AG20443 (cell line): ENCODE measurements at regions not wholly inside any gene's neighbourhood (a gene's known extent, or its start where the extent isn't known, plus 50 kb on each side); places are given as distances from the start of the nearest gene placed in this dataset.
"Not testable (repeated sequence)": the region's sequence is repeated elsewhere in the genome, so short reads cannot be mapped to it uniquely, and the experiment has no call there.

Experiments used
- DNase-seq: peaks from one replicate; pipeline ENCODE4 v3.0.0; 2012; ENCODE audit warnings: low spot score, mixed read lengths

- DNase-seq: no peak
These were observed 334.6 kb downstream of the CRPPA start for GRCh38 chr7:16086743-16087142.

DNA sequence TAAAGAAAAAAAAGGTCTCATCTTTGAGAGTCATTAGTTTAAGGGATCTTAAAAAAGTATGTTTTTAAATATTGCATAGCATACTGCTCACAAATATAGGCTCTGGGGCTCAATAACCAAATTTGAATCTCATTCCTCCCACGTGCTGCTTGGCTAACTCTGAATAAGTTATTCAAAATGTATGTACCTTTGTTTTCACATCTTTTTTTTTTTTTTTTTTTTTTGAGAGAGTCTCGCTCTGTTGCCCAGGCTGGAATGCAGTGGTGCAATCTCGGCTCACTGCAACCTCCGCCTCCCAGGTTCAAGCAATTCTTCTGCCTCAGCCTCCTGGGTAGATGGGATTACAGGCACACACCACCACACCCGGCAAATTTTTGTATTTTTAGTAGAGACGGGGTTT is 335.6 kb downstream of the CRPPA start:
- not testable (repeated sequence) for DNase-seq

DNA sequence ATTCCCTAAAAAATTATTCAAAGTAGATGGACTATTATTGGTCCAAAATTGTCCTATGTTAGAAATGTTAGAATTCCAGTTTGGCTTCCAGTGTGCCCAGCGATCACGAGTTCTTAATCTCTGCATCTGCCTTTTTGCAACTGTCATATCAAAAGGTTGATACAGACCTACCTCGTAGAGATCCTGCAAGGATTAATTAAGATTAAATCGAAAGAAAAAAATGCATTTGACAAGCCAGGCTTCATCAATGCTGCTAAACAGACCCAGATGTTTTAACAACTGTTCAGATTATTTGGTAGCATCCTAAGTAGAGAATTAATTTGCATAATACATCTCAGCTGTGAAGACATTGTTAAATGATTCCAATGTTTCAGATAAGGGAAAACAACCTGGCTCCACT is 336.5 kb downstream of the CRPPA start:
- DNase-seq: no peak

DNA sequence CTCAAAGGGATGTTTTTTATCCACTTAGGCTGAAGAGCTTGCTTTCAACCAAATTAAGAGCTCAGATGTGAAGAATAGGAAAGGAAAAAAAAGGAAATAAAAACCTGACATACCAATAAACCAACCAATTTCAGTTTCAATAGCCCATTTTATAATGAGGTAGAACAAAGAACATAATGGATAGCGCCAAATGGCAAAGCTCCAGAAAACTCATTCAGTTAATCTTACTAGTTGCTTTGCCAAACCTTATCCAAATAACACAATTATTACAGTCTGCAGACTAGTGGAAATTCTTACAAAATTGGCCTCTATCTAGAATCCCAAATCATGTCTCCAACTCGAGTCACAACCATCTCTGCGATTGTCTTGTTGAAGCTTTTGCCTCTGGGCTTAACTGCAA is 337.0 kb downstream of the CRPPA start:
- no peak for DNase-seq

DNA sequence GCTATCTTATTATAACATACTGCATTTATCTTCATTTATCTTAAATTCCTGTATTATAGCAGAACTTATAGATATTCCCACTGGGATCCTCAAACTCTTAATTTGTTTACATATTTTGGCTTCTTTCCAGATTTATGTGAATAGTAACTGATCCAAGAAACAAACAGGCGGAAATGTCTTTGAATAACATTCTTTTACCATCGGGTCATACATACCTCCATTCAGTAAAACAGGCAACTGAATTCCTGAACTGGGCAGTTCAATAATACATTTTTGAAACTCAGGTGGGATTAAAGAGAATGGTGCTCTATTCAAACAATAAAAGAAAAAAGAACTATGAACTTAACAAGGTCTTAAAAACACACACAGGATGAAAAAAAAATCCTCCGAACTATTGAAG is 337.4 kb downstream of the CRPPA start:
- no peak for DNase-seq

GRCh38 chr7:16080131-16080530 is 341.2 kb downstream of the CRPPA start:
- no peak for DNase-seq

- DNase-seq: no peak
These were observed 341.6 kb downstream of the CRPPA start for GRCh38 chr7:16079723-16080122.

DNA sequence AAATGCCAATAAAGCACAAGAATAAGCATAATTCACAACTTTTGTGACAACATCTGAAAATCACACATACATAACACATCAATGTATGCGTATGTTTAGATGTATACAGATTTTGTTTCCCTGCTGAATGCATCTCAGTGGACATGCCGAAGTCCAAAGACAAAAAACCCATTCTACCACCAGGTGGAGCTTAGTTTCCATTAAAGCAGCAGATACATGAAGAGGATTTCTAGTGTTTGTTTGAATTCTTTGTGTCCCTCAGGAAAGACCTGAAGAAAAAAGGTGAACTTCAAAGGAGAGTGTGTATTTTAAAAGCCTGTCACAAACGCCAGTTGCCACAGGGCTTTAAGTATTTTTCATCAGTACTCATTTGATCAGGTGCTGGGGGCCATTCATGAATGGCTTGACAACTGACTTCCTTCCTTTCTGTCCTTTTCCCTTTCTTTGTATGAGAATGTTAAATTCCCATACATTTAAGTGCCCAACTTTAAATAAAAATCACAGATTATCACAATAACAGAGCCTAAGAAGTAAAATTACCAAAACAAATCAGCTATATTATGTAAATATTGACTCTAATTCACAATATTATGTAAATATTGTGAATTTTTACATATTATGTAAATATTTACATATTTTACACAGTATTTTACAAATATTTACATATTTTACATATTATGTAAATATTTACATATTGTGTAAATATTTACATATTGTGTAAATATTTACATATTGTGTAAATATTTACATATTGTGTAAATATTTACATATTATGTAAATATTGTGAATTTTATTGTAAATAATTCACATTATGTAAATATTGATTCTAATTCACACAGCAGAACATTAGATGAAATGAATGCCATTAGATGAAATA is 343.0 kb downstream of the CRPPA start:
- DNase-seq: peak; percentile 33

DNA sequence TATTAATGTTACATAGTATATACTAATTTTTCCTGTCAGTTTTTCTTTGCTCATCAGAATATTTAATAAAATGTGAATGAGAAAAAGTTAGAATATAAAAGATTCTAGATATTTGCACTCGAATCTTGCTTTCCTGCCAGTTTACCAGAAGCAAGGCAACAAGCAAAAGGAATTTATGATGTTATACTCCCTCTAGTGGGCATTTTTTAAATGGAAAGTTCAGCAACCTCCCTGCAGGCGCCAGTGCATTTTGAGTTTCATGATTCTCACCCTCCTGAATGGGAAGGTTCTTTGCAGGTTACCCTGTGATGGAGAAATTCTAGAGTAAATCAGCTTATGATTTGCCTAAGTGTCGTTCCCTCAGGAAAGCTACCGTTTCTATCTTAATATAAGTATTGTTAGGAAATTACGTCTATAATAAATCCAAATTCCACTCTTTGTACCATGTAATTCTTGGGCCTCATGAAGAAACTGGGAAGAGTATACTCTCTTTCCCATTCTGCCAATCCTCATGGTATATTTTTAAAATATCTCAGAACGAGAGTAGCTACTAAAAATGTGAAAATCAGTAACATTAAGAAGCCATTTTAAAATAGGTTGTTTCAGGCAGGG is 350.0 kb downstream of the CRPPA start:
- DNase-seq: peak; percentile 59

DNA sequence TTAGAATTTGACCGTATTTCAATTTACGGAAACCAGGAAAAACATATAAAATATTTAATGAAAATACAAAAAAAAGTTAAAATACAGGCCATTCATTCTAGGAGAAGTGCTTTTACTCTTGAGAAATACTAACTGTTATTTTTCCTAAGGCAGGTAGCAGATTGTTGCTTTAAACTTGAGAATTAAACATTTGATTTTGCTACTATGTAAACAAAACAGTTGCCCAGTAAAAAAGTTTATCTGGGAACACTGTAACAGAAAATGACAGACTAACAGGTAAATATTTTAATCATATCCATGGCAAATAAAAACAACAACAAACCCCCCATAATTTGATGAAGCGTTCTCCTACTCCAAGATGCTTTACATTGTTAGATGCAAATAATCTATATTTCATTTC is 350.5 kb downstream of the CRPPA start:
- no peak for DNase-seq

DNA sequence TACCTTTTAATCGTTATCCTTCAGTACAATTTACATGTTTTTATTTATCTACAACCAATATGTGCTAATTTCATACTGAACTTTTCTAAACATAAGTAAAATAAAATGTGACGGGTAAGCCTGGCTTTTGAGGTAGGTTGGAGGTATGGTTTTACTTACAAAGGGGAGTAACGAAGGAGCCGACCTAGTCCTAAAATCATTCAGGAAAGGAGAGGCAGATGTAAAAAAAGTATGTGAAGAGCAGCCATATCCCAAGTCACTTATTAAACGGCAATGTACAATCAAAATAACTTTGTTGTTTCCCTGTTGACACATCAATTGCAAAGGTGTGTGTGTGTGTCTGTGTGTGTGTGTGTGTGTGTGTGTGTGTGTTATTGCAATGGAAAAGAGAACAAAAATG is 351.3 kb downstream of the CRPPA start:
- no peak for DNase-seq

- DNase-seq: no peak
These were observed 353.2 kb downstream of the CRPPA start for GRCh38 chr7:16068183-16068582.

DNA sequence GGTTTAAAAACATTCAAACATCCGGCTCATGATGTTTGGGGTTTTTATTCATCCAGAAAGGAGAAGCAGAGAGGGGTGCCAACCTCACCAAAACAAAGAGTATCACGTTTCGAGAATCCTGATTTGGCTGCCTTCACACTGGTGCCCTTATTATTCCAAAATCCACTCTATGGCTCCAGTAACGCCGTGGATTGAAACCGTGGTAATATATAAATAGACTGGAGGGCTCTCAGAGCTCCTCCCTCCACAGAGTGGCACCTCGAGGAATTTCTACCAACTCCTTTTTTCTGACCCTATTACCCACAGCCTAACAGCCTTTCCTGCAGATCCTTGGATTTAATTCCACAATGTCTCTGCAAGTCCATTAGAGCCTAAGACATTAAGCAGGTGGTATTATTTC is 353.6 kb downstream of the CRPPA start:
- DNase-seq: no peak

GRCh38 chr7:16066805-16067459 is 354.4 kb downstream of the CRPPA start:
- DNase-seq: no peak

GRCh38 chr7:16065939-16066338 is 355.4 kb downstream of the CRPPA start:
- DNase-seq: no peak

DNA sequence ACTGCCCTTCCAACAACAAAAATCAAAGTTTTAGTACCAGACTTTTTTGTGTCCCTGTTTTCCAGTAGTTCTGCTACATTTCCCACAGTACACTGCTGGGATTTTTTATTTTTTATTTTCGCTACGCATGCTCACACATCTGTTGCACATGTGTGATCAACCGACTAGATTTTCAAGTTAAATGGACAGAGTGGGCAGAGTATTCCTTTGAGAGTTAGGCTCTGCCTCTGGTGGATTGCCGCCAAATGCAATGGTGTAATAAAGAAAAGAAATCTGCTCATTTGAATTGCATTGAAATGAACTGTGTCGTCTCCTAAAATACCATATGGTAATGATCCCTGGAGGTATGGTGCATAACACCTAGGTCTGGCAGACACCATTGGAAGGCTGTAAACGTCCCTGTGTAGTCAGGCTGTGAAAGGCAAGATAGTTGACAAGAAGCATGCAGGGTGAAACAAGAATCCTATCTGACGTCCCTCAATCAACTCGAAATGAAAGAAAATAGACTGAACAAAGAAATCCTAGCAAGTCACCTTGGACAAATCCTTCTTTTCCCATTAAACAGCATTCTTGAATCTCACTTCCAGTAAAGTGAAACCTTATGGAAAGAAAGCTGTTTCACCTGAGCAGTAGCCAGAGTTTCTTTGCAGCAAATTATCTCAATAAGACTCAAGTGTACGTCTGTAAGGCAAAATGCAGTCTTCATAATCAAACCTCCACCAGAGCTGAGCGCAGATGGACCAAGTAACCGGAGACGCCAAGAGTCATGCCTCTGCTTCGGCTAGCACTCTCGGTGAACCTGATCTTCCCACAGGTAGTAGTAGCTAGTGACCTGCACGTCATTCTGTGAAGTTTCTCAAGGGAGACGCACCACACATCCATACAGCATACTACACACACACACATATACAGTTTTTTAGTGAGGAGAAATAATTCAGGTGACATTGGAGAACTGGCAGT is 357.3 kb downstream of the CRPPA start:
- peak; percentile 17 for DNase-seq

DNA sequence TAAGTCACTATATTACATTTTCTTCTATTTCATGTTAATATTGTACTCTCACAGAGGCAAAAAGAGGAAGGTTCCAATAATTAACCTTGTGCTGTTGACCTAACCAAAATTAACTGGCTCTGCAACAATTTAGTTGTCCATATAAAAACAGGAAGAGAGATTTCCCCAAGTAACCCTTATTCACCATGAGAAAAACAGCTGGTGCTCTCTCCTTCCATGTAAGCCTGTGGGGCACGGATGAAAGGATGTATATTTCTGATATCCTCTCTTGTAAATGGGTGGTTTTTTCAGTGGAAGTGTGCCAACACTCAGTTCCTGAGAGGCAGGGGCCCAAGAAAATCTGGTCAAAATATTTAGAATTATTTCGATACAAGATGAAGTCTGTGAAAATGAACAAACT is 358.1 kb downstream of the CRPPA start:
- DNase-seq: no peak

GRCh38 chr7:16062269-16062668 is 359.1 kb downstream of the CRPPA start:
- DNase-seq: peak; percentile 31

DNA sequence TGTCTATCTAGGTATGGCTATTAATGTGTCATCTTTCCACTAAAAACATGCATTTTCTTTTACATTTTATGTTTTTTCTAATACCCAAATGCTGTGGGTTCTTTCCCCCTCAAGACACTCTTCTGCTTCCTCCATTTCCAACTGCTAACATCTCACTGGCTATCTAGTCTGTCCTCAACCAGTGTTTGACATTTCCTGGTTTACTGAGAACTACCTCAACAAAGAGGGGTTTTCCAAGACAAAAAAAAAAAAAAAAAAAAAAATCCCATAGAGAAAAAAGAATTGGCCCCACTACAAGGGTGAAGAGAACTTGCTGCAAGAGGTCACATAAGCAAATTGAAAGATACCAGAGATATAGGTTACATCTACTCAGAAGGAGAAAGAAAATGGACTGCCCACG is 359.7 kb downstream of the CRPPA start:
- DNase-seq: no peak

GRCh38 chr7:16061011-16061410 is 360.3 kb downstream of the CRPPA start:
- no peak for DNase-seq

GRCh38 chr7:16060502-16060901 is 360.8 kb downstream of the CRPPA start:
- DNase-seq: no peak
